ENCODE measurements at regions not wholly inside any gene's neighbourhood (a gene's known extent, or its start where the extent isn't known, plus 50 kb on each side); places are given as distances from the start of the nearest gene placed in this dataset.

DNA sequence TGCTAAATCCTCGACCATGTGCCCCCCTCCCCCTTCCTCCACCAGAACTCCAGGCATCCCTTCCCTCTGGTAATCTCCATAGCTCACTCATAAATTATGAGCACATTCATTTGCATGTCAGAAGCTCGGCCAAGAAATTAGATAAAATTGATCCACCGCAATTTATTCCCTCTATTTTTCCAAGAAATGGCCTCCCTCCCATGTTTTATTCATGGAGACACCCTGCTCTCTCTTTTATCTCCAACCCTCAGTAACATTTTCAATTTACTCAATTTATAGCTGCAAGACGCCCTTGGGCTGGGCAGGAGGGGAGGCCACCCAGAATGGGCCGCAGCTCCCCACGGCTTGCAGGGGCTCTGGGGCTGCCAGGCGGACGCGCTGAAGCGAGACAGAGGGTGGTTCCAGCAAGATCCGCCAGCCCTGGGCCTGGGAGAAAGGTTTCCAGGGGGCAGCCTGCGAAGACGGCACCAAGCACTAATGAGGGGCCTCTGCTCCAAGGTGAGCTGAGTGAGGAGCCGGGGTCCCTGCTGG is 54.7 kb upstream of the ZNF423 start:
- H3K4me3 Mint-ChIP-seq (ENCODE audit: low read depth): no peak overlapping the region
- no peaks in the 10 kb centered on the region for H3K36me3 Mint-ChIP-seq (ENCODE audit: insufficient read depth)
- no peaks in the 10 kb centered on the region for H3K4me1 Mint-ChIP-seq (ENCODE audit: low read depth)
- TF ChIP-seq, protein P1, sequence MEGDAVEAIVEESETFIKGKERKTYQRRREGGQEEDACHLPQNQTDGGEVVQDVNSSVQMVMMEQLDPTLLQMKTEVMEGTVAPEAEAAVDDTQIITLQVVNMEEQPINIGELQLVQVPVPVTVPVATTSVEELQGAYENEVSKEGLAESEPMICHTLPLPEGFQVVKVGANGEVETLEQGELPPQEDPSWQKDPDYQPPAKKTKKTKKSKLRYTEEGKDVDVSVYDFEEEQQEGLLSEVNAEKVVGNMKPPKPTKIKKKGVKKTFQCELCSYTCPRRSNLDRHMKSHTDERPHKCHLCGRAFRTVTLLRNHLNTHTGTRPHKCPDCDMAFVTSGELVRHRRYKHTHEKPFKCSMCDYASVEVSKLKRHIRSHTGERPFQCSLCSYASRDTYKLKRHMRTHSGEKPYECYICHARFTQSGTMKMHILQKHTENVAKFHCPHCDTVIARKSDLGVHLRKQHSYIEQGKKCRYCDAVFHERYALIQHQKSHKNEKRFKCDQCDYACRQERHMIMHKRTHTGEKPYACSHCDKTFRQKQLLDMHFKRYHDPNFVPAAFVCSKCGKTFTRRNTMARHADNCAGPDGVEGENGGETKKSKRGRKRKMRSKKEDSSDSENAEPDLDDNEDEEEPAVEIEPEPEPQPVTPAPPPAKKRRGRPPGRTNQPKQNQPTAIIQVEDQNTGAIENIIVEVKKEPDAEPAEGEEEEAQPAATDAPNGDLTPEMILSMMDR (IDR thresholded peaks at IDR 0.05; ENCODE audit: unreplicated experiment): no peak
- peaks cover 6% of the 10 kb centered on the region for H3K27me3 Mint-ChIP-seq
- no peaks in the 10 kb centered on the region for H3K9me3 Mint-ChIP-seq (ENCODE audit: low read depth)
- no peak overlapping the region for H3K27ac Mint-ChIP-seq
- no peak for DNase-seq (ENCODE audit: low spot score, unreplicated experiment)

DNA sequence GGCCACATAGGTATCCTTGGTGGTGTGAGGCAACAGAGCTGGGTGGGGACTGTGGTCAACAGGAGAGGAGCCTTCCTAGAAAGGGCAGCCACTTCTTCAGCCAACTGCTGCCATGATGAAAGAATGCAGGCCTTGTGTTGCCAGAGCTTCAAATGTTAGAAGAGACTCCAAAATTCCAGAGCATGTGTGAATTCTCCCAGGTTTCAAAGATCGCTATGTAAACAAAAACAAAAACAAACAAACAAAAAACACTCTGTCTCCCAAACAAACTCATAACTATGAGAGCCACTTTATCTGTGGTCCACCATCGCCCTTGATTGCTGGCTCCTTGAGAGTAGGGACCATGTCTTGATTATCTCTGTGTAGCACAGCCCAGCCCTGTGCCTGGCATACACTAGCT is 55.5 kb upstream of the ZNF423 start:
- Mint-ChIP-seq H3K27me3 (peaks cover 6% of the 10 kb centered on the region), H3K36me3 (ENCODE audit: insufficient read depth) (no peaks in the 10 kb centered on the region), H3K4me1 (ENCODE audit: low read depth) (no peaks in the 10 kb centered on the region), H3K4me3 (ENCODE audit: low read depth) (no peak overlapping the region), H3K9me3 (ENCODE audit: low read depth) (no peaks in the 10 kb centered on the region), H3K27ac (no peak overlapping the region)
- DNase-seq (ENCODE audit: low spot score, unreplicated experiment): no peak
- TF ChIP-seq, protein P1 (IDR thresholded peaks at IDR 0.05; ENCODE audit: unreplicated experiment): no peak

DNA sequence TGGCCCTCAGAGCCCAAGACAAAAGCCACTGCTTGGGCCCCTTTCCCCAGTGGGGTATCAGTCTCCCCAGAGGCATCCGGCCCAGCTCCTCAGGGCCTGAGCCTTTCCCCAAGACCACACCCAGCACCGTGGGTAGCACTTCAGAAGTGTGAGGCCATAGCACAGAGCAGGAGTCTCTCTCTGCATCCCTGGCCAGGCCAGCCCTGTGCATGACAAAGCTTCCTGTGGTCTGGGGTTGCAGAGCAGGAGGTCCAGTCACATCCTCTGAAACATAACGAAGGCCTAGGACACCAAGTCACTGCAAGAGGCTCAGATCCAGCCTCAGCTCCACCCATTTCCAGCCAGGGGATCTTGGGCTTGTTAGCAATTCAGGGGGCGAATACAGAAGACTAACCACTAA is 56.8 kb upstream of the ZNF423 start:
- no peak overlapping the region for H3K4me3 Mint-ChIP-seq (ENCODE audit: low read depth)
- H3K27me3 Mint-ChIP-seq: peaks cover 6% of the 10 kb centered on the region
- DNase-seq (ENCODE audit: low spot score, unreplicated experiment): no peak
- no peak overlapping the region for H3K27ac Mint-ChIP-seq
- no peaks in the 10 kb centered on the region for H3K9me3 Mint-ChIP-seq (ENCODE audit: low read depth)
- TF ChIP-seq, protein P1 (IDR thresholded peaks at IDR 0.05; ENCODE audit: unreplicated experiment): no peak
- H3K4me1 Mint-ChIP-seq (ENCODE audit: low read depth): no peaks in the 10 kb centered on the region
- no peaks in the 10 kb centered on the region for H3K36me3 Mint-ChIP-seq (ENCODE audit: insufficient read depth)

DNA sequence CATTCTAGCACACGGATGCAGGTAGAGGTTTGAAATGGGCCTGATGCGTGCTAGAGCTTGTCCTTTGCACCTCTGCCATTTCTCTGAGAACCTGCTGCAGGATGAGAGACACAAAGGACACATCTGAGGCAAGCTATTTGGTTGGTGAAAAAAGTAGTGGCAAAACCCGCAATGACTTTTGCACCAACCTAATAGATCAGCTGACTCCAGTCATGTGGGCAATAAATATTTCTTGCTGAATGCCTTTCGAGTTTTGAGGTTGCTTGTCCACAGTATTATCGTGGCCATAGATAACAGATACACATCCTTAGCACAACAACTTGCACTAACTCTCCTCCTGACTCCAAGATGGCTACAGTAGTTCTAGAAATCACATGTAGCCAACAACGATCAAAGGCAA is 57.8 kb upstream of the ZNF423 start:
- TF ChIP-seq, protein P1 (IDR thresholded peaks at IDR 0.05; ENCODE audit: unreplicated experiment): no peak
- Mint-ChIP-seq H3K4me1 (ENCODE audit: low read depth) (no peaks in the 10 kb centered on the region), H3K36me3 (ENCODE audit: insufficient read depth) (no peaks in the 10 kb centered on the region), H3K4me3 (ENCODE audit: low read depth) (no peak overlapping the region), H3K27ac (no peak overlapping the region), H3K27me3 (peaks cover 4% of the 10 kb centered on the region), H3K9me3 (ENCODE audit: low read depth) (no peaks in the 10 kb centered on the region)
- no peak for DNase-seq (ENCODE audit: low spot score, unreplicated experiment)

DNA sequence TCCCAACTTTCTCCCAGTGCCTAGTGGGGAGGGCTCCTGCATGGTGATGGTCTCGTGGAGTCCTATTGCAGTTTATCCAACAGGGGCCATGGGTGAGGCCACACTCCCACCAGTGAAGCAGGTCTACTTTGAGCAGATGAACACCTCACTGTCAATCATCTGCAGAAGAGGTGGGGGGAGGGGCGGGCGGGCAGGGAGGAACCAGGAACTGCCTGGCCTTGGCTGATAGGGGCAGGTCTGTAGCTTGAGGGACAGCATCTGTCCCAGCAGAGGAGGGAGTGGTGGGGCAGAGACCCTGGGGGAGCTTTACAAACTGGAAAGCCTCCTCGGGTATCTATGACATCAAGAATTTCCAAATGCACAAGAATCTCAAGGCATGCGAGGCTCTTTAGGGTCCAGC is 58.7 kb upstream of the ZNF423 start:
- no peak for DNase-seq (ENCODE audit: low spot score, unreplicated experiment)
- Mint-ChIP-seq H3K4me1 (ENCODE audit: low read depth) (no peaks in the 10 kb centered on the region), H3K27me3 (peaks cover 4% of the 10 kb centered on the region), H3K36me3 (ENCODE audit: insufficient read depth) (no peaks in the 10 kb centered on the region), H3K27ac (no peak overlapping the region), H3K9me3 (ENCODE audit: low read depth) (no peaks in the 10 kb centered on the region), H3K4me3 (ENCODE audit: low read depth) (no peak overlapping the region)
- TF ChIP-seq, protein P1 (IDR thresholded peaks at IDR 0.05; ENCODE audit: unreplicated experiment): no peak
